ENCODE measurements at regions not wholly inside any gene's neighbourhood (a gene's known extent, or its start where the extent isn't known, plus 50 kb on each side); places are given as distances from the start of the nearest gene placed in this dataset.

DNA sequence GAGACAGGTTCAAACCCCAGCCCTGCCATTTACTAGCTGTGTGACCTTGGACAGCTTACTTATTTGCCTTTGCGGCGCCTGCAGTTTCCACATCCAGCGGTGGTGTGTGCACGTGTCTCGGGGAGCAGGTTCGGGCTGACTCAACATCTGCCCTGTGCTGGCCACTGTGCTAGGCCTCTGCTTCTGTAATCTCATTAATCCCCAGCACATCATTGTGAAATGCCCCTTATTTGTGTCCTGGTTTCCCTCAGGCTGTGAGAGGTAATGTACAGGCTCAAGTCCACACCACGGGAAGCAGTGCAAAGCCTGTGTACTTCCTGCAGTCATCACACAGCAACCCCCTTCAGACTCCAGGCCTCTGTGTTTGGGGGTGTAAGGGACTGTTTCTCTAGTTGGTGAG lies 285.7 kb downstream of the RPS24 start:
- H4K91ac ChIP-seq (ENCODE audit: low read depth, low read length, poor library complexity) = no peak overlapping the region
- H3K23ac ChIP-seq (ENCODE audit: low read depth, low read length, poor library complexity) = no peak overlapping the region
- no peak overlapping the region for H3K14ac ChIP-seq (ENCODE audit: low read length)
- H3K18ac ChIP-seq (ENCODE audit: low read length) = no peak overlapping the region
- no peak for DNase-seq (ENCODE audit: low spot score)
- H2BK12ac ChIP-seq (ENCODE audit: low read length) = no peak overlapping the region
- no peaks in the 10 kb centered on the region for H3K27me3 ChIP-seq (ENCODE audit: control insufficient read depth in 3 of 3, insufficient read depth in 3 of 3, low read depth in 1 of 3, low read length in 3 of 3)
- peaks cover 0 to 3% of the 10 kb centered on the region in 2 donors for H3K9me3 ChIP-seq (replicated peaks in 1 of 2; ENCODE audit: control insufficient read depth in 2 of 2, insufficient read depth in 1 of 2, low read depth in 1 of 2, low read length in 2 of 2)
- H2BK5ac ChIP-seq (ENCODE audit: low read length) = no peak overlapping the region
- no peak overlapping the region for H2BK15ac ChIP-seq (ENCODE audit: low read length)
- no peak overlapping the region for H3K4ac ChIP-seq (ENCODE audit: low read length)
- peaks cover 3 to 5% of the 10 kb centered on the region in 2 donors for H3K4me1 ChIP-seq (ENCODE audit: control insufficient read depth in 2 of 2, insufficient read depth in 1 of 2, low read depth in 1 of 2, low read length in 2 of 2)
- H3K79me1 ChIP-seq (ENCODE audit: low read depth, low read length) = no peaks in the 10 kb centered on the region
- no peak overlapping the region for H2AK5ac ChIP-seq (ENCODE audit: low read depth, low read length)
- no peak overlapping the region for H3K4me2 ChIP-seq (ENCODE audit: insufficient read depth, low read length, poor library complexity, severe bottlenecking)
- H3K9ac ChIP-seq (ENCODE audit: low read depth, low read length, poor library complexity) = no peak overlapping the region
- no peak overlapping the region for H2AFZ ChIP-seq (ENCODE audit: low read length)
- H4K8ac ChIP-seq (ENCODE audit: low read depth, low read length) = no peak overlapping the region
- no peaks in the 10 kb centered on the region for H3K36me3 ChIP-seq (replicated peaks in 1 of 2; ENCODE audit: control insufficient read depth in 2 of 2, insufficient read depth in 2 of 2, low read length in 2 of 2)
- no CpG with 5 or more reads among the region's 7 CpGs for WGBS, 2 donors (ENCODE audit: extremely low coverage in 2 of 2, insufficient read length in 2 of 2, insufficient replicate concordance in 1 of 2)
- H2BK120ac ChIP-seq (ENCODE audit: low read depth, low read length) = no peak overlapping the region
- H3K27ac ChIP-seq (replicated peaks; ENCODE audit: low read length) = no peak overlapping the region
- H3K4me3 ChIP-seq (ENCODE audit: low read length in 2 of 2) = no peak overlapping the region

GRCh38 chr10:78319841-78320240 lies 286.2 kb downstream of the RPS24 start:
- H3K9me3 ChIP-seq (replicated peaks in 1 of 2; ENCODE audit: control insufficient read depth in 2 of 2, insufficient read depth in 1 of 2, low read depth in 1 of 2, low read length in 2 of 2) = no peaks in the 10 kb centered on the region
- no peak overlapping the region for H4K8ac ChIP-seq (ENCODE audit: low read depth, low read length)
- H3K4me2 ChIP-seq (ENCODE audit: insufficient read depth, low read length, poor library complexity, severe bottlenecking) = no peak overlapping the region
- no CpG with 5 or more reads among the region's 2 CpGs for WGBS, 2 donors (ENCODE audit: extremely low coverage in 2 of 2, insufficient read length in 2 of 2, insufficient replicate concordance in 1 of 2)
- no peaks in the 10 kb centered on the region for H3K79me1 ChIP-seq (ENCODE audit: low read depth, low read length)
- no peak overlapping the region for H3K4ac ChIP-seq (ENCODE audit: low read length)
- no peak overlapping the region for H4K91ac ChIP-seq (ENCODE audit: low read depth, low read length, poor library complexity)
- H3K4me3 ChIP-seq (ENCODE audit: low read length in 2 of 2) = no peak overlapping the region
- no peaks in the 10 kb centered on the region for H3K36me3 ChIP-seq (replicated peaks in 1 of 2; ENCODE audit: control insufficient read depth in 2 of 2, insufficient read depth in 2 of 2, low read length in 2 of 2)
- no peak overlapping the region for H2BK5ac ChIP-seq (ENCODE audit: low read length)
- peaks cover 3 to 5% of the 10 kb centered on the region in 2 donors for H3K4me1 ChIP-seq (ENCODE audit: control insufficient read depth in 2 of 2, insufficient read depth in 1 of 2, low read depth in 1 of 2, low read length in 2 of 2)
- no peak overlapping the region for H2BK15ac ChIP-seq (ENCODE audit: low read length)
- DNase-seq (ENCODE audit: low spot score) = no peak
- no peak overlapping the region for H2BK120ac ChIP-seq (ENCODE audit: low read depth, low read length)
- H3K14ac ChIP-seq (ENCODE audit: low read length) = no peak overlapping the region
- H3K27me3 ChIP-seq (ENCODE audit: control insufficient read depth in 3 of 3, insufficient read depth in 3 of 3, low read depth in 1 of 3, low read length in 3 of 3) = no peaks in the 10 kb centered on the region
- no peak overlapping the region for H3K9ac ChIP-seq (ENCODE audit: low read depth, low read length, poor library complexity)
- H3K18ac ChIP-seq (ENCODE audit: low read length) = peak overlapping the region; percentile 34
- H2BK12ac ChIP-seq (ENCODE audit: low read length) = no peak overlapping the region
- no peak overlapping the region for H2AK5ac ChIP-seq (ENCODE audit: low read depth, low read length)
- no peak overlapping the region for H3K27ac ChIP-seq (replicated peaks; ENCODE audit: low read length)
- H2AFZ ChIP-seq (ENCODE audit: low read length) = no peak overlapping the region
- no peak overlapping the region for H3K23ac ChIP-seq (ENCODE audit: low read depth, low read length, poor library complexity)

GRCh38 chr10:78320506-78320905 lies 286.8 kb downstream of the RPS24 start:
- H2AK5ac ChIP-seq (ENCODE audit: low read depth, low read length) = no peak overlapping the region
- no peak overlapping the region for H4K91ac ChIP-seq (ENCODE audit: low read depth, low read length, poor library complexity)
- no peak overlapping the region for H3K27ac ChIP-seq (replicated peaks; ENCODE audit: low read length)
- H2BK15ac ChIP-seq (ENCODE audit: low read length) = no peak overlapping the region
- no peaks in the 10 kb centered on the region for H3K79me1 ChIP-seq (ENCODE audit: low read depth, low read length)
- DNase-seq (ENCODE audit: low spot score) = no peak
- no peak overlapping the region for H2AFZ ChIP-seq (ENCODE audit: low read length)
- H2BK120ac ChIP-seq (ENCODE audit: low read depth, low read length) = no peak overlapping the region
- H3K4me1 ChIP-seq (ENCODE audit: control insufficient read depth in 2 of 2, insufficient read depth in 1 of 2, low read depth in 1 of 2, low read length in 2 of 2) = peaks cover 3 to 5% of the 10 kb centered on the region in 2 donors
- no peaks in the 10 kb centered on the region for H3K27me3 ChIP-seq (ENCODE audit: control insufficient read depth in 3 of 3, insufficient read depth in 3 of 3, low read depth in 1 of 3, low read length in 3 of 3)
- H3K9me3 ChIP-seq (replicated peaks in 1 of 2; ENCODE audit: control insufficient read depth in 2 of 2, insufficient read depth in 1 of 2, low read depth in 1 of 2, low read length in 2 of 2) = no peaks in the 10 kb centered on the region
- H3K4me3 ChIP-seq (ENCODE audit: low read length in 2 of 2) = no peak overlapping the region
- no peak overlapping the region for H3K14ac ChIP-seq (ENCODE audit: low read length)
- H3K4ac ChIP-seq (ENCODE audit: low read length) = no peak overlapping the region
- no peak overlapping the region for H3K4me2 ChIP-seq (ENCODE audit: insufficient read depth, low read length, poor library complexity, severe bottlenecking)
- no peak overlapping the region for H3K18ac ChIP-seq (ENCODE audit: low read length)
- H3K36me3 ChIP-seq (replicated peaks in 1 of 2; ENCODE audit: control insufficient read depth in 2 of 2, insufficient read depth in 2 of 2, low read length in 2 of 2) = no peaks in the 10 kb centered on the region
- no CpG with 5 or more reads among the region's 5 CpGs for WGBS, 2 donors (ENCODE audit: extremely low coverage in 2 of 2, insufficient read length in 2 of 2, insufficient replicate concordance in 1 of 2)
- H4K8ac ChIP-seq (ENCODE audit: low read depth, low read length) = no peak overlapping the region
- no peak overlapping the region for H3K9ac ChIP-seq (ENCODE audit: low read depth, low read length, poor library complexity)
- no peak overlapping the region for H3K23ac ChIP-seq (ENCODE audit: low read depth, low read length, poor library complexity)
- H2BK5ac ChIP-seq (ENCODE audit: low read length) = no peak overlapping the region
- no peak overlapping the region for H2BK12ac ChIP-seq (ENCODE audit: low read length)

- Histone ChIP-seq H3K27me3 (ENCODE audit: control insufficient read depth in 3 of 3, insufficient read depth in 3 of 3, low read depth in 1 of 3, low read length in 3 of 3) (no peaks in the 10 kb centered on the region), H2BK120ac (ENCODE audit: low read depth, low read length) (no peak overlapping the region), H4K8ac (ENCODE audit: low read depth, low read length) (no peak overlapping the region), H3K18ac (ENCODE audit: low read length) (no peak overlapping the region), H3K9me3 (replicated peaks in 1 of 2; ENCODE audit: control insufficient read depth in 2 of 2, insufficient read depth in 1 of 2, low read depth in 1 of 2, low read length in 2 of 2) (peaks cover 0 to 3% of the 10 kb centered on the region in 2 donors), H3K14ac (ENCODE audit: low read length) (no peak overlapping the region), H2BK15ac (ENCODE audit: low read length) (no peak overlapping the region), H3K4me3 (ENCODE audit: low read length in 2 of 2) (no peak overlapping the region), H3K23ac (ENCODE audit: low read depth, low read length, poor library complexity) (no peak overlapping the region), H4K91ac (ENCODE audit: low read depth, low read length, poor library complexity) (no peak overlapping the region), H2BK5ac (ENCODE audit: low read length) (no peak overlapping the region), H3K4ac (ENCODE audit: low read length) (no peak overlapping the region), H3K4me2 (ENCODE audit: insufficient read depth, low read length, poor library complexity, severe bottlenecking) (no peak overlapping the region), H3K4me1 (ENCODE audit: control insufficient read depth in 2 of 2, insufficient read depth in 1 of 2, low read depth in 1 of 2, low read length in 2 of 2) (peaks cover 3 to 5% of the 10 kb centered on the region in 2 donors), H2AFZ (ENCODE audit: low read length) (no peak overlapping the region), H3K79me1 (ENCODE audit: low read depth, low read length) (no peaks in the 10 kb centered on the region), H2BK12ac (ENCODE audit: low read length) (no peak overlapping the region), H3K36me3 (replicated peaks in 1 of 2; ENCODE audit: control insufficient read depth in 2 of 2, insufficient read depth in 2 of 2, low read length in 2 of 2) (no peaks in the 10 kb centered on the region), H2AK5ac (ENCODE audit: low read depth, low read length) (no peak overlapping the region), H3K9ac (ENCODE audit: low read depth, low read length, poor library complexity) (no peak overlapping the region), H3K27ac (replicated peaks; ENCODE audit: low read length) (no peak overlapping the region)
- no CpG with 5 or more reads among the region's 2 CpGs for WGBS, 2 donors (ENCODE audit: extremely low coverage in 2 of 2, insufficient read length in 2 of 2, insufficient replicate concordance in 1 of 2)
- DNase-seq (ENCODE audit: low spot score) = no peak
Observed at GRCh38 chr10:78321000-78321399, 287.3 kb downstream of the RPS24 start.

All from neuronal stem cell (in vitro differentiated cells).